Breast epithelium (tissue), 3 donors: ENCODE measurements at regions not wholly inside any gene's neighbourhood (a gene's known extent, or its start where the extent isn't known, plus 50 kb on each side); places are given as distances from the start of the nearest gene placed in this dataset.

Experiments
- POLR2A ChIP-seq: fragments of 450-650 bp; IDR thresholded peaks from one replicate; pipeline ENCODE4 v1.6.1; 2016; ENCODE audit warnings: antibody characterized with exemption, mild to moderate bottlenecking, moderate library complexity
- TF ChIP-seq, protein P1 (sequence below), 3 donors: fragments of 450-650 bp; IDR thresholded peaks; one replicate each; pipeline ENCODE4 v1.5.1; 2016 to 2017; ENCODE audit warnings: antibody characterized with exemption in 3 of 3, mild to moderate bottlenecking in 3 of 3, moderate library complexity in 3 of 3

- TF ChIP-seq, protein P1, sequence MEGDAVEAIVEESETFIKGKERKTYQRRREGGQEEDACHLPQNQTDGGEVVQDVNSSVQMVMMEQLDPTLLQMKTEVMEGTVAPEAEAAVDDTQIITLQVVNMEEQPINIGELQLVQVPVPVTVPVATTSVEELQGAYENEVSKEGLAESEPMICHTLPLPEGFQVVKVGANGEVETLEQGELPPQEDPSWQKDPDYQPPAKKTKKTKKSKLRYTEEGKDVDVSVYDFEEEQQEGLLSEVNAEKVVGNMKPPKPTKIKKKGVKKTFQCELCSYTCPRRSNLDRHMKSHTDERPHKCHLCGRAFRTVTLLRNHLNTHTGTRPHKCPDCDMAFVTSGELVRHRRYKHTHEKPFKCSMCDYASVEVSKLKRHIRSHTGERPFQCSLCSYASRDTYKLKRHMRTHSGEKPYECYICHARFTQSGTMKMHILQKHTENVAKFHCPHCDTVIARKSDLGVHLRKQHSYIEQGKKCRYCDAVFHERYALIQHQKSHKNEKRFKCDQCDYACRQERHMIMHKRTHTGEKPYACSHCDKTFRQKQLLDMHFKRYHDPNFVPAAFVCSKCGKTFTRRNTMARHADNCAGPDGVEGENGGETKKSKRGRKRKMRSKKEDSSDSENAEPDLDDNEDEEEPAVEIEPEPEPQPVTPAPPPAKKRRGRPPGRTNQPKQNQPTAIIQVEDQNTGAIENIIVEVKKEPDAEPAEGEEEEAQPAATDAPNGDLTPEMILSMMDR (IDR thresholded peaks at IDR 0.05): no peak
- no peak for TF ChIP-seq POLR2A
Measured at GRCh38 chr4:111410571-111410970, 734.7 kb upstream of the FAM241A start.
